ENCODE measurements at regions not wholly inside any gene's neighbourhood (a gene's known extent, or its start where the extent isn't known, plus 50 kb on each side); places are given as distances from the start of the nearest gene placed in this dataset.
"Not testable (repeated sequence)": the region's sequence is repeated elsewhere in the genome, so short reads cannot be mapped to it uniquely, and the experiment has no call there.

- DNase-seq (ENCODE audit: low read depth in 3 of 3, low spot score in 1 of 3): no peak
Measured at GRCh38 chr1:212495766-212496494, 63.2 kb downstream of the NENF start.

GRCh38 chr1:212496682-212497081, 64.0 kb downstream of the NENF start:
- no peak for DNase-seq (ENCODE audit: low read depth in 3 of 3, low spot score in 1 of 3)

- DNase-seq (ENCODE audit: low read depth in 3 of 3, low spot score in 1 of 3): no peak
Measured at GRCh38 chr1:212497553-212497952, 64.8 kb downstream of the NENF start.

- no peak for DNase-seq (ENCODE audit: low read depth in 3 of 3, low spot score in 1 of 3)
Measured at GRCh38 chr1:212498283-212499040, 65.7 kb downstream of the NENF start.

- no peak for DNase-seq (ENCODE audit: low read depth in 3 of 3, low spot score in 1 of 3)
Measured at GRCh38 chr1:212500351-212500750, 67.6 kb downstream of the NENF start.

- no peak for DNase-seq (ENCODE audit: low read depth in 3 of 3, low spot score in 1 of 3)
Measured at GRCh38 chr1:212500983-212501382, 68.3 kb downstream of the NENF start.

- DNase-seq (ENCODE audit: low read depth in 3 of 3, low spot score in 1 of 3): no peak
Measured at GRCh38 chr1:212503714-212504113, 71.0 kb downstream of the NENF start.

- no peak for DNase-seq (ENCODE audit: low read depth in 3 of 3, low spot score in 1 of 3)
Measured at GRCh38 chr1:212504171-212504803, 71.6 kb downstream of the NENF start.

GRCh38 chr1:212506666-212507065, 73.9 kb downstream of the NENF start:
- no peak for DNase-seq (ENCODE audit: low read depth in 3 of 3, low spot score in 1 of 3)

- DNase-seq (ENCODE audit: low read depth in 3 of 3, low spot score in 1 of 3): no peak
Measured at GRCh38 chr1:212507369-212507768, 74.6 kb downstream of the NENF start.

GRCh38 chr1:212512816-212513559, 80.3 kb downstream of the NENF start:
- DNase-seq (ENCODE audit: low read depth in 3 of 3, low spot score in 1 of 3): no peak

GRCh38 chr1:212513586-212513985, 80.9 kb downstream of the NENF start:
- no peak for DNase-seq (ENCODE audit: low read depth in 3 of 3, low spot score in 1 of 3)

- no peak for DNase-seq (ENCODE audit: low read depth in 3 of 3, low spot score in 1 of 3)
Measured at GRCh38 chr1:212514056-212514614, 81.4 kb downstream of the NENF start.

- no peak for DNase-seq (ENCODE audit: low read depth in 3 of 3, low spot score in 1 of 3)
Measured at GRCh38 chr1:212514782-212515181, 82.1 kb downstream of the NENF start.

- DNase-seq (ENCODE audit: low read depth in 3 of 3, low spot score in 1 of 3): no peak
Measured at GRCh38 chr1:212515329-212515760, 82.6 kb downstream of the NENF start.

GRCh38 chr1:212516012-212516411, 83.3 kb downstream of the NENF start:
- not testable (repeated sequence) for DNase-seq (ENCODE audit: low read depth in 3 of 3, low spot score in 1 of 3)

- no peak for DNase-seq (ENCODE audit: low read depth in 3 of 3, low spot score in 1 of 3)
Measured at GRCh38 chr1:212518188-212519054, 85.7 kb downstream of the NENF start.

GRCh38 chr1:212519131-212519530, 86.4 kb downstream of the NENF start:
- DNase-seq (ENCODE audit: low read depth in 3 of 3, low spot score in 1 of 3): no peak

GRCh38 chr1:212520299-212520698, 87.6 kb downstream of the NENF start:
- DNase-seq (ENCODE audit: low read depth in 3 of 3, low spot score in 1 of 3): no peak

- DNase-seq (ENCODE audit: low read depth in 3 of 3, low spot score in 1 of 3): no peak
Measured at GRCh38 chr1:212520746-212521145, 87.8 kb upstream of the ATF3 start.
